H1 (cell line): ENCODE measurements at regions not wholly inside any gene's neighbourhood (a gene's known extent, or its start where the extent isn't known, plus 50 kb on each side); places are given as distances from the start of the nearest gene placed in this dataset.

Experiments
- CTCF ChIA-PET: fragments of 300-600 bp; sonication (Branson Sonifier 250); formaldehyde crosslinking; loops from one replicate; lab custom pipeline; 2021; ENCODE audit not compliant: partially characterized antibody; lab: Charles Lee
- POLR2A ChIA-PET: fragments of 300-600 bp; sonication (Branson Sonifier 250); formaldehyde crosslinking; loops from one replicate; lab custom pipeline; 2021; ENCODE audit warnings: inconsistent platforms; ENCODE audit not compliant: partially characterized antibody; lab: Charles Lee
- DNase-seq, 2 experiments: peaks; one replicate each; pipeline versions ENCODE4 v3.0.0 to v3.0.0-alpha.2; 2010 to 2022; ENCODE audit warnings: low spot score in 2 of 2, low read depth in 1 of 2, mixed read lengths in 1 of 2
- FAIRE-seq: peaks from 2 replicates; lab custom pipeline; 2011; peaks lifted over from hg19 to GRCh38; lab: Jason Lieb, UNC
- H2AFZ ChIP-seq: 2 replicates; pipeline ENCODE4 v1.8.1; 2012; ENCODE audit warnings: low read length, inconsistent platforms
- H2AK5ac ChIP-seq: 2 replicates; pipeline ENCODE4 v1.6.1; 2013; ENCODE audit warnings: low read depth, low read length
- H2BK120ac ChIP-seq: replicated peaks from 2 replicates; pipeline ENCODE3; 2013; ENCODE audit warnings: low read depth, low read length, inconsistent platforms
- H2BK12ac ChIP-seq: 2 replicates; pipeline ENCODE4 v1.6.1; 2013; ENCODE audit warnings: low read depth, low read length
- H2BK15ac ChIP-seq: 2 replicates; pipeline ENCODE4 v1.6.1; 2013; ENCODE audit warnings: low read length
- H2BK20ac ChIP-seq: 2 replicates; pipeline ENCODE4 v1.6.1; 2013; ENCODE audit warnings: low read length
- H2BK5ac ChIP-seq: 2 replicates; pipeline ENCODE4 v1.6.1; 2013; ENCODE audit warnings: low read depth, low read length
- H3K14ac ChIP-seq: 2 replicates; pipeline ENCODE4 v1.6.1; 2013; ENCODE audit warnings: inconsistent platforms; ENCODE audit not compliant: insufficient read length
- H3K18ac ChIP-seq: 2 replicates; pipeline ENCODE4 v1.6.1; 2013; ENCODE audit warnings: low read length; ENCODE audit errors: extremely low read depth
- H3K23ac ChIP-seq: 2 replicates; pipeline ENCODE4 v1.6.1; 2013; ENCODE audit warnings: inconsistent platforms; ENCODE audit not compliant: insufficient read length
- H3K23me2 ChIP-seq: 2 replicates; pipeline ENCODE4 v1.6.1; 2013; ENCODE audit warnings: low read depth, low read length
- H3K27ac ChIP-seq: 2 replicates; pipeline ENCODE4 v1.6.1; 2011; ENCODE audit warnings: low read depth, low read length, inconsistent platforms
- H3K27me3 ChIP-seq, 4 experiments: replicated peaks in 1 of 4; 1 replicate in 1 of 4; 2 replicates in 3 of 4; pipeline versions ENCODE4 v1.6.1 to v1.8.1; 2011 to 2013; ENCODE audit warnings: low read length in 3 of 4, mild to moderate bottlenecking in 3 of 4, inconsistent platforms in 2 of 4, mixed read lengths in 2 of 4, moderate library complexity in 1 of 4; ENCODE audit not compliant: control insufficient read depth in 3 of 4, insufficient read depth in 3 of 4; ENCODE audit errors: extremely low read depth in 1 of 4
- H3K36me3 ChIP-seq, 4 experiments: 2 replicates each; pipeline versions ENCODE4 v1.6.1 to v1.8.1; 2011 to 2013; ENCODE audit warnings: mild to moderate bottlenecking in 4 of 4, low read length in 3 of 4, moderate library complexity in 2 of 4, control low read depth in 1 of 4, inconsistent platforms in 1 of 4; ENCODE audit not compliant: insufficient read depth in 4 of 4, control insufficient read depth in 2 of 4
- H3K4ac ChIP-seq: replicated peaks from 2 replicates; pipeline ENCODE3; 2013; ENCODE audit warnings: low read length, low read depth, mixed read lengths, inconsistent platforms; ENCODE audit not compliant: insufficient read length
- H3K4me1 ChIP-seq, 4 experiments: replicated peaks in 1 of 4; 1 replicate in 1 of 4; 2 replicates in 3 of 4; pipeline versions ENCODE4 v1.6.1 to v1.8.1; 2011 to 2013; ENCODE audit warnings: low read length in 3 of 4, inconsistent platforms in 2 of 4, mixed read lengths in 1 of 4; ENCODE audit not compliant: insufficient read depth in 4 of 4, control insufficient read depth in 3 of 4
- H3K4me2 ChIP-seq, 2 experiments: 2 replicates each; pipeline versions ENCODE4 v1.6.1 to v1.8.1; 2011 to 2013; ENCODE audit warnings: low read depth in 2 of 2, low read length in 2 of 2, control low read depth in 1 of 2, inconsistent platforms in 1 of 2, mild to moderate bottlenecking in 1 of 2; ENCODE audit not compliant: insufficient read depth in 1 of 2
- H3K4me3 ChIP-seq, 4 experiments: fragments of 200-600, 300-600 bp in 1 of 4; sonication (generic), shearing (Covaris generic), sonication (Bioruptor Twin) in 1 of 4; 2 replicates each; pipeline versions ENCODE4 v1.5.1 to v1.8.1; 2011 to 2016; ENCODE audit warnings: low read length in 4 of 4, low read depth in 3 of 4, control low read depth in 2 of 4, inconsistent platforms in 2 of 4, mild to moderate bottlenecking in 2 of 4, mixed read lengths in 1 of 4, moderate library complexity in 1 of 4; ENCODE audit not compliant: insufficient read depth in 2 of 4; ENCODE audit errors: extremely low read depth in 1 of 4
- H3K56ac ChIP-seq: replicated peaks from 2 replicates; pipeline ENCODE3; 2013; ENCODE audit warnings: low read depth, mild to moderate bottlenecking, mixed read lengths, low read length, inconsistent platforms; ENCODE audit not compliant: insufficient read length
- H3K79me1 ChIP-seq: 2 replicates; pipeline ENCODE4 v1.6.1; 2013; ENCODE audit warnings: low read depth, low read length, control low read depth
- H3K79me2 ChIP-seq, 2 experiments: 2 replicates each; pipeline versions ENCODE4 v1.6.1 to v1.8.1; 2012 to 2013; ENCODE audit warnings: low read length in 2 of 2, mild to moderate bottlenecking in 2 of 2, inconsistent platforms in 1 of 2; ENCODE audit not compliant: insufficient read depth in 2 of 2, control insufficient read depth in 1 of 2
- H3K9ac ChIP-seq, 4 experiments: replicated peaks in 1 of 4; 1 replicate in 1 of 4; 2 replicates in 3 of 4; pipeline versions ENCODE4 v1.6.1 to v1.8.1; 2011 to 2013; ENCODE audit warnings: low read depth in 3 of 4, low read length in 3 of 4, control low read depth in 2 of 4, mild to moderate bottlenecking in 2 of 4, moderate library complexity in 2 of 4, inconsistent platforms in 1 of 4; ENCODE audit errors: extremely low read depth in 1 of 4
- H3K9me3 ChIP-seq, 2 experiments: 2 replicates each; pipeline versions ENCODE4 v1.6.1 to v1.8.1; 2012 to 2013; ENCODE audit warnings: mild to moderate bottlenecking in 2 of 2, moderate library complexity in 2 of 2, control low read depth in 1 of 2, inconsistent platforms in 1 of 2, low read depth in 1 of 2, low read length in 1 of 2, mixed read lengths in 1 of 2; ENCODE audit not compliant: insufficient read depth in 2 of 2
- H4K20me1 ChIP-seq, 2 experiments: replicated peaks in 1 of 2; 2 replicates each; pipeline versions ENCODE3 to v1.8.1; 2011 to 2013; ENCODE audit warnings: inconsistent platforms in 2 of 2, low read length in 2 of 2, mild to moderate bottlenecking in 1 of 2; ENCODE audit not compliant: insufficient read depth in 2 of 2, control insufficient read depth in 1 of 2
- H4K5ac ChIP-seq: 2 replicates; pipeline ENCODE4 v1.6.1; 2013; ENCODE audit warnings: low read length, low read depth, mixed read lengths, inconsistent platforms; ENCODE audit not compliant: insufficient read length
- H4K8ac ChIP-seq: 2 replicates; pipeline ENCODE4 v1.8.0; 2013; ENCODE audit warnings: mild to moderate bottlenecking, moderate library complexity, low read length, inconsistent platforms; ENCODE audit not compliant: insufficient read depth; ENCODE audit errors: extremely low read depth
- H4K91ac ChIP-seq: replicated peaks from 2 replicates; pipeline ENCODE3; 2013; ENCODE audit warnings: low read length, mixed read lengths, inconsistent platforms; ENCODE audit not compliant: insufficient read length
- BRCA1 ChIP-seq: IDR thresholded peaks from 2 replicates; pipeline ENCODE4 v1.6.1; 2012; ENCODE audit warnings: low read depth, low read length, improper control_type of control experiment
- CREB1 ChIP-seq: IDR thresholded peaks from 2 replicates; pipeline ENCODE4 v1.6.1; 2012; ENCODE audit warnings: inconsistent platforms
- EGR1 ChIP-seq: IDR thresholded peaks from 2 replicates; pipeline ENCODE4 v1.6.1; 2011; ENCODE audit warnings: low read depth, low read length, borderline replicate concordance
- FOSL1 ChIP-seq: IDR thresholded peaks from 2 replicates; pipeline ENCODE4 v1.6.1; 2011; ENCODE audit warnings: mild to moderate bottlenecking, low read depth, low read length, moderate library complexity; ENCODE audit not compliant: insufficient read depth
- GTF2F1 ChIP-seq: IDR thresholded peaks from 2 replicates; pipeline ENCODE4 v1.6.1; 2012; ENCODE audit warnings: low read depth, low read length, improper control_type of control experiment, borderline replicate concordance
- JUN ChIP-seq: IDR thresholded peaks from 2 replicates; pipeline ENCODE4 v1.6.1; 2011; ENCODE audit warnings: low read depth, mild to moderate bottlenecking, improper control_type of control experiment, low read length
- NANOG ChIP-seq: IDR thresholded peaks from 2 replicates; pipeline ENCODE4 v1.6.1; 2011; ENCODE audit warnings: low read length, low read depth, mild to moderate bottlenecking, inconsistent platforms; ENCODE audit not compliant: insufficient read depth, poor library complexity, severe bottlenecking
- NRF1 ChIP-seq: IDR thresholded peaks from 2 replicates; pipeline ENCODE4 v1.6.1; 2011; ENCODE audit warnings: mild to moderate bottlenecking, low read depth, low read length, improper control_type of control experiment
- PHF8 ChIP-seq: fragments of 200-600 bp; sonication (generic); conservative IDR thresholded peaks from 2 replicates; pipeline ENCODE4 v1.7.1; 2012; ENCODE audit warnings: low read depth, mild to moderate bottlenecking, inconsistent platforms, low read length, moderate library complexity
- SIX5 ChIP-seq: IDR thresholded peaks from 2 replicates; pipeline ENCODE4 v1.6.1; 2011; ENCODE audit warnings: mild to moderate bottlenecking, low read depth, low read length
- SP2 ChIP-seq: IDR thresholded peaks from 2 replicates; pipeline ENCODE4 v1.6.1; 2012; ENCODE audit warnings: mild to moderate bottlenecking, low read length, inconsistent platforms
- TEAD4 ChIP-seq: IDR thresholded peaks from 2 replicates; pipeline ENCODE4 v1.6.1; 2012; ENCODE audit warnings: low read depth, low read length, inconsistent platforms, mixed read lengths
- WGBS, 2 experiments: shearing (Covaris generic) in 1 of 2; methylation state at CpG; one replicate each; pipeline versions ENCODE4 v1.1.6 to v1.1.7; 2013 to 2015; ENCODE audit warnings: low lambda C conversion rate in 2 of 2, mixed read lengths in 2 of 2, inconsistent platforms in 1 of 2, low coverage in 1 of 2, missing lambda C conversion rate in 1 of 2; ENCODE audit not compliant: insufficient replicate concordance in 2 of 2, insufficient coverage in 1 of 2, insufficient read length in 1 of 2; ENCODE audit errors: extremely low coverage in 1 of 2, missing lambda C conversion rate in 1 of 2; 5-methylcytosine and 5-hydroxymethylcytosine counted together
- TF ChIP-seq, protein P1 (sequence below): IDR thresholded peaks from 2 replicates; pipeline ENCODE4 v1.6.1; 2011; ENCODE audit warnings: low read length, improper control_type of control experiment
- TF ChIP-seq, protein P2 (sequence below): IDR thresholded peaks from 2 replicates; pipeline ENCODE4 v1.6.1; 2012; ENCODE audit warnings: inconsistent platforms

DNA sequence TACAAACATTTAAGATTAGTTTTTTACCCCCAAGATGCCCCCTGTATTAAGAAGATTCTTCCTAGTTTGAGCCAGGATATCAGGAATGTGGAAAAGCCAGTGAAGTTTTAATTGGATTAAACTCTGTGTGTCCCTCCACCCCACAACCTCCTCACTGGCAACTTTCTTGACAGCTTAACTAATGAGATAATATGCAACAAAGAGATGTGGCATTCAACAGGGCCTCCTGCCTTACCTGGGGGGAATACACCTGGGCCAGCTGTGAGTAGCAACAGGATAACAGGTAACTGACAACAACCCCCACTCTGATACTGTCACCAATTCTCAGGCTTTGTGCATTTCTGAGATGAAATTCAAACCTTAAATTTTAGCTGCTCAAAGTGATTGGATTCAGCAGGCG lies 512.3 kb downstream of the TFAP2B start:
- H3K23me2 ChIP-seq = no peaks in the 10 kb centered on the region
- no peak overlapping the region for H3K27ac ChIP-seq
- no peaks in the 10 kb centered on the region for H3K79me1 ChIP-seq
- no peaks in the 10 kb centered on the region for H3K9me3 ChIP-seq
- H3K23ac ChIP-seq = no peak overlapping the region
- H4K8ac ChIP-seq = no peak overlapping the region
- H4K20me1 ChIP-seq = no peaks in the 10 kb centered on the region
- H4K5ac ChIP-seq = no peak overlapping the region
- no peaks in the 10 kb centered on the region for H3K79me2 ChIP-seq
- no peak overlapping the region for H3K56ac ChIP-seq
- peak; percentile 24 for FAIRE-seq
- peaks cover 0 to 3% (median 0%) of the 10 kb centered on the region in 4 experiments; a peak in 1 of 7 replicates for H3K4me1 ChIP-seq
- no peaks in the 10 kb centered on the region for H3K27me3 ChIP-seq
- no peak overlapping the region for H3K18ac ChIP-seq
- H2AK5ac ChIP-seq = no peak overlapping the region
- H3K36me3 ChIP-seq = no peaks in the 10 kb centered on the region
- no peak overlapping the region for H3K14ac ChIP-seq
- no peak overlapping the region for H2BK5ac ChIP-seq
- H2BK20ac ChIP-seq = no peak overlapping the region
- H3K4ac ChIP-seq = no peak overlapping the region
- H2BK120ac ChIP-seq = no peak overlapping the region
- no peak overlapping the region for H2BK12ac ChIP-seq
- ChIA-PET POLR2A (no interaction called here), CTCF (no interaction called here)
- no peak for DNase-seq
- WGBS, 2 experiments = 93% methylated on average over 1 of the region's 1 CpG; no CpG with 5 or more reads in 1 of the 2 experiments
- H2BK15ac ChIP-seq = no peak overlapping the region
- H3K4me3 ChIP-seq = no peak overlapping the region
- H2AFZ ChIP-seq = no peak overlapping the region
- H3K4me2 ChIP-seq = no peak overlapping the region
- H3K9ac ChIP-seq = no peak overlapping the region
- no peak overlapping the region for H4K91ac ChIP-seq
- TF ChIP-seq SIX5 (no peak), TEAD4 (no peak), CREB1 (no peak), FOSL1 (no peak), SP2 (no peak), JUN (no peak), NRF1 (no peak), EGR1 (no peak), BRCA1 (no peak), GTF2F1 (no peak), NANOG (no peak), PHF8 (no peak)
- TF ChIP-seq, protein P1, sequence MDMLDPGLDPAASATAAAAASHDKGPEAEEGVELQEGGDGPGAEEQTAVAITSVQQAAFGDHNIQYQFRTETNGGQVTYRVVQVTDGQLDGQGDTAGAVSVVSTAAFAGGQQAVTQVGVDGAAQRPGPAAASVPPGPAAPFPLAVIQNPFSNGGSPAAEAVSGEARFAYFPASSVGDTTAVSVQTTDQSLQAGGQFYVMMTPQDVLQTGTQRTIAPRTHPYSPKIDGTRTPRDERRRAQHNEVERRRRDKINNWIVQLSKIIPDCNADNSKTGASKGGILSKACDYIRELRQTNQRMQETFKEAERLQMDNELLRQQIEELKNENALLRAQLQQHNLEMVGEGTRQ = no peak
- TF ChIP-seq, protein P2, sequence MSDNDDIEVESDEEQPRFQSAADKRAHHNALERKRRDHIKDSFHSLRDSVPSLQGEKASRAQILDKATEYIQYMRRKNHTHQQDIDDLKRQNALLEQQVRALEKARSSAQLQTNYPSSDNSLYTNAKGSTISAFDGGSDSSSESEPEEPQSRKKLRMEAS = no peak
